Testis (tissue), 2 donors: ENCODE measurements at regions not wholly inside any gene's neighbourhood (a gene's known extent, or its start where the extent isn't known, plus 50 kb on each side); places are given as distances from the start of the nearest gene placed in this dataset.

Experiments used
- DNase-seq: peaks from one replicate; pipeline ENCODE4 v3.0.0-alpha.2; 2019
- H3K27ac ChIP-seq, 2 donors: fragments of 200-600 bp; sonication (generic); one replicate each; pipeline ENCODE4 v1.5.1; 2019
- H3K27me3 ChIP-seq: fragments of 200-600 bp; sonication (generic); one replicate; pipeline ENCODE4 v1.5.1; 2019
- H3K36me3 ChIP-seq: fragments of 200-600 bp; sonication (generic); one replicate; pipeline ENCODE4 v1.5.1; 2017; ENCODE audit warnings: low read depth; ENCODE audit errors: missing control alignments
- H3K4me1 ChIP-seq: fragments of 200-600 bp; sonication (generic); one replicate; pipeline ENCODE4 v1.5.1; 2019
- H3K4me3 ChIP-seq, 2 donors: fragments of 200-600 bp; sonication (generic); one replicate each; pipeline ENCODE4 v1.5.1; 2017 to 2019
- H3K9me3 ChIP-seq: fragments of 200-600 bp; sonication (generic); one replicate; pipeline ENCODE4 v1.5.1; 2017
- CTCF ChIP-seq, 3 experiments: fragments of 450-650 bp in 2 of 3; fragments of 200-600 bp in 1 of 3; sonication (generic) in 1 of 3; IDR thresholded peaks; one replicate each; pipeline ENCODE4 v1.5.1; 2016 to 2019; ENCODE audit warnings: antibody characterized with exemption in 3 of 3, mild to moderate bottlenecking in 2 of 3, moderate library complexity in 1 of 3
- POLR2A ChIP-seq: fragments of 450-650 bp; IDR thresholded peaks from one replicate; pipeline ENCODE4 v1.6.1; 2017; ENCODE audit warnings: antibody characterized with exemption, mild to moderate bottlenecking, moderate library complexity
- WGBS, 2 donors: methylation state at CpG; one replicate each; pipeline ENCODE4 v1.1.5; 2018; 5-methylcytosine and 5-hydroxymethylcytosine counted together
- intact Hi-C: fragments of 100-400 bp; cut with DNase I; formaldehyde crosslinking; loops from one replicate; pipeline ENCODE4 v1.15.1; 2023; ENCODE audit warnings: low total_unique reads

DNA sequence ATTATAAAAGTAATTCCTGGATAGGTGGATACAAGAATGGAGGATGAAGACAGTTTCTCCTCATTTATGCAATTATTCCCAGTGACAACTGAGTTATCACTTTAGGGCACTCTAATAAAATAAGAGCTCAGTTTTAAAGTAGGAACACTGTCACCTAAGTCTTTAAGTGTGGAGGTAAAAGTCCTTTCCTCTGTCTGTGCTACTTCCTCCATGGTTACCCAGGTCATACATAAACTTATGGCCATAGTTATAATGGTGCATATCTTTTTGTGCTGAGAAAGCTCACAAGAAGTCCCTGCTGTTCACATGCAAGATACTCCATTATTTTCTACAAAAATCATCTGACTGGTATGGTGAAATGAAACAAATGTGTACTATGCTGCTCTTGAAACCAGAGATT is 1093.6 kb downstream of the IGSF11 start:
- Histone ChIP-seq H3K27ac (no peak overlapping the region), H3K27me3 (no peaks in the 10 kb centered on the region), H3K4me3 (no peak overlapping the region), H3K9me3 (no peaks in the 10 kb centered on the region), H3K36me3 (no peaks in the 10 kb centered on the region), H3K4me1 (no peaks in the 10 kb centered on the region)
- no peak for DNase-seq
- intact Hi-C loops: no loop called here
- TF ChIP-seq CTCF (IDR thresholded peaks at IDR 0.05) (no peak), POLR2A (no peak)

DNA sequence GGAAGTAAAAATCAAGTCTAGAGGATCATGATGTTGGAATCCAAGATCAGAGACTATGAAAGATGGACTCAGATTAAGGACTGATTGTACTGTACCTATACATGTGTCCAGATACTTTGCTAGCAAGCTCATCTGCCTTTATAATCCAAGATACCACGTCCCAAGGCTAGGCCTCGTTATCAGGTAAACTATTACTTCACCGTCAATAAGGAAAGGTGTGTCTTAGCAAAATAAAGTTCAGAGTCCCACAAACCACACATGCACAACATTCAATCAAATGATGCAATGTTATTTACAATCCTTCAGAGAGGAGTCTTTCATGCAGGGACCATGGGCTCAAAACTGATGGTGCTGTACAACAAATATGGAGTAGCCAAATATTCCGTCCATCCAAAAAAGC is 1092.9 kb downstream of the IGSF11 start:
- no peaks in the 10 kb centered on the region for H3K9me3 ChIP-seq
- TF ChIP-seq POLR2A (no peak), CTCF (IDR thresholded peaks at IDR 0.05) (no peak)
- no peaks in the 10 kb centered on the region for H3K36me3 ChIP-seq
- 88 to 90% methylated on average over 4 of the region's 4 CpGs for WGBS, 2 donors
- no peak overlapping the region for H3K27ac ChIP-seq
- no peak for DNase-seq
- H3K27me3 ChIP-seq: no peaks in the 10 kb centered on the region
- intact Hi-C loops: no loop called here
- no peaks in the 10 kb centered on the region for H3K4me1 ChIP-seq
- no peak overlapping the region for H3K4me3 ChIP-seq

DNA sequence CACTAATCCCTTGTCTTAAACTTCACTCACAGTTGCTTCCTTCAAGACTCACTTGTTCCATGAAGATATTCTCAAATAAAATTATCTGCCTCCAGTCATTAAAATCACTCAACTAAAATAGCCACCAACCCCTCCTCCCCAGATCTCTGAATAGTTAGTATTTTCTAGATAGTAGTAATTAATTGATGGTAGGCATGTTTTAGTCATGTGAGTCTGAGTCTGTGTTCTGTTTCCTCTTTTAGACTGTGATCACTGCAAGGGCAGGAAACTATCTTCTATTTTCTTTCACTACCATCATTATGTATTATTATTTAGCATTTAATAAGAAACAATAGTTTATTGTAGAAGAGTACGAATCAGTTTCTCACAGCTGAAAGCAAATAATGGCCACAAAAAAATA is 1080.5 kb downstream of the IGSF11 start:
- Histone ChIP-seq H3K4me1 (no peaks in the 10 kb centered on the region), H3K36me3 (no peaks in the 10 kb centered on the region), H3K9me3 (no peaks in the 10 kb centered on the region), H3K27ac (no peak overlapping the region), H3K4me3 (no peak overlapping the region), H3K27me3 (no peaks in the 10 kb centered on the region)
- no peak for DNase-seq
- intact Hi-C loops: no loop called here
- no peak for TF ChIP-seq CTCF (IDR thresholded peaks at IDR 0.05)
- TF ChIP-seq POLR2A: no peak
- WGBS, 2 donors: 79 to 80% methylated on average over 1 of the region's 1 CpG

DNA sequence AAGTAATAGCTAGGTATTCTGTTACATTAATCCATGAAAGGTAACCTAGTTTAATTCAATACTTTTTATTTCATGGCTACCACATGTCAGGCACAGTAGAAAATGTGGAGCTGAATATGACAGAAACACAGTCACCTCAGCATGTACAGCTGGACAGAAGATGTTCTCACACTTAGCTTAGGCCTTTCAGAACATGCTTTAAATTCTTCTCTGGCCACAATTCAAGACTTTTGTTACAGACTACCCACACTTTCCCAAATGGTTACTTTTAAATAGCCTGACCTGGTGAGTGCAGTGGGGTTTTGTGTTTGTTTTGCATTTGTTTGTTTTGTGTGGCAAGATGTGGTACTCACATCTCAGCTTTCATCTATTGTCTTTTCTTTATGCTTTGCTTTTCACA is 1079.5 kb downstream of the IGSF11 start:
- TF ChIP-seq CTCF (IDR thresholded peaks at IDR 0.05) (no peak), POLR2A (no peak)
- Histone ChIP-seq H3K9me3 (no peaks in the 10 kb centered on the region), H3K27ac (no peak overlapping the region), H3K4me1 (no peaks in the 10 kb centered on the region), H3K36me3 (no peaks in the 10 kb centered on the region), H3K27me3 (no peaks in the 10 kb centered on the region), H3K4me3 (no peak overlapping the region)
- intact Hi-C loops: no loop called here
- DNase-seq: no peak

DNA sequence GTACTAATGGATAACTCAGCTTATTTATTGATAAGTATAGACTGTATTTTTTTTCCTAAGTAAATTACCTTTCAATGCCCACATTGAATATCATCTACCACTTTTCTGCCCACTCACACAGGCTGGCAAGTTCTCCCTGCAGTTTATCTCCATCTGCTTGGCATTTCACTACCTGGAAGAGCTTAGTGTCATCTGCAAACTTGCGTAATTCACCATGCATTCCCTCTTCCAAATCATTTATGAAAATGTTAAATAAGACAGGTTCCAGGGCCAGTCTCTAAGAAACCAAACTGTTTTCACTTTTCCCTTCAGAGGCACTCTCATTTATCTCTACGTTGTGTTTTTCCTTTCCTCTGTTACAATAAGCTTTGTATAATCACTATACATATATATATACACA is 1076.6 kb downstream of the IGSF11 start:
- DNase-seq: no peak
- Histone ChIP-seq H3K9me3 (no peaks in the 10 kb centered on the region), H3K4me3 (no peak overlapping the region), H3K36me3 (no peaks in the 10 kb centered on the region), H3K27me3 (no peaks in the 10 kb centered on the region), H3K4me1 (no peaks in the 10 kb centered on the region), H3K27ac (no peak overlapping the region)
- no peak for TF ChIP-seq POLR2A
- TF ChIP-seq CTCF (IDR thresholded peaks at IDR 0.05): no peak
- intact Hi-C loops: no loop called here
- 91 to 92% methylated on average over 2 of the region's 2 CpGs for WGBS, 2 donors
